KG1 (cell line): ENCODE measurements at regions not wholly inside any gene's neighbourhood (a gene's known extent, or its start where the extent isn't known, plus 50 kb on each side); places are given as distances from the start of the nearest gene placed in this dataset.

Experiments used
- DNase-seq: peaks from one replicate; lab custom pipeline; 2025; lab: John Stamatoyannopoulos, UW

DNA sequence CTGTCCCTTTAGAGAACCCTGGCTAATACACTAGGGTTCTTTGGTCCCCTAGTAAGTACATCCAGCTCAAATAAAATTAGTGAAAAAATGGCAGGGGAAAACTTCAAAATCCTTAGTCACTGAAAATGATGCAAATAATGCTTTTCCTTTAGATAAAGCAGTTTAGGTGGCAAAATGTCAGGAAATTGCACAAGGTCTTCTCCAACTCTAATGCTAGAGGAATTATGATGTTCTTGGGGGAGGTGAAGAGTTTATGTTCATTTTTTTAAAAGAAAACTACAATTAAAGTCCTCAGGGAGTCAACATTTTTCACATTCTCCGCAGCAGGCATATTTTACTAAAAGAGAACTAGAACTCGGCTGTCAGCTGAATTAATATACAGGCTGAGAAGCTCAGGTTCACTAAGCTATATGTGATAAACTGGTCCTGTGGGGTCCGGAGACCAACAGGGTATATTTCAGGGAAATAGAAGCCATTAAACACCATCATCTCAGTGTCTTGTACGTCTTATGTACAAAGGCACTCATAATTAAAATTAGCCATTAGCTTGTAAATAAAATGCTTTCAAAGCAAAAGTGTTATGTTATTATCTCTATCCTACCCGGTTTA is 1164.7 kb upstream of the AUTS2 start:
- DNase-seq, result no peak

DNA sequence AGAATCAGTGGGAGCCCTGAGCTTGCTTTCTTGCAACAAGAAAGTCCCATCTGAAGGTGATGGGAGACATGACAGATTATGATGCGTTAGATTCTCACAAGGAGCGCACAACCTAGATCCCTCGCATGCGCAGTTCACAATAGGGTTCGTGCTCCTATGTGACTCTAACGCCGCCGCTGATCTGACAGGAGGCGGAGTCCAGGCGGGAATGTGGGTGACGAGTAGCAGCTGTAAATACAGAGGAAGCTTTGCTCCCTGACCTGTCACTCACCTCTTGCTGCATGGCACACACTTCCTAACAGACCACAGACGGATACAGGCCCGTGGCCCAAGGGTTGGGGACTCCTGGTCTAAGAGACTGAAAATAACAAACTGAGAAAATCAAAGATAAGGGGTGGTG is 1163.4 kb upstream of the AUTS2 start:
- DNase-seq, result no peak

DNA sequence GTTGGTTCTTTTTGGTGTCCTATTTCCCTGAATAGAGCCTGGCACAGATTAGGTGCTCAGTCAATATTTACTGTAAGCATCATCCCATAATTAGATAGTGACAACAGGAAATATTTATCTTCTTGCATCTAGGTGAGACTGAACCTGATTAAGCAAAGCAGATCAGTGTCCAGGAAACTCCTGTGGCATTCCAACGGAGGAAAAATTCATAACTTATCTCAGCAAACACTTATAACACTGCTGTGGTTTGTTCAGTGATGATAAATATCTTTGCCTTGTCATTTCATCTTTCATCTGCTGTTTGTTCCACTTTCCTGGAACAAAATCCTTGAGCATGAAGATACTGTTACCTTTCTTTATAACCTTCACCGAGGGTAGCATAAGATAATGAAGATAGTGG is 1160.3 kb upstream of the AUTS2 start:
- no peak for DNase-seq

- no peak for DNase-seq
Measured at GRCh38 chr7:68438811-68439210, 1159.5 kb upstream of the AUTS2 start.

DNA sequence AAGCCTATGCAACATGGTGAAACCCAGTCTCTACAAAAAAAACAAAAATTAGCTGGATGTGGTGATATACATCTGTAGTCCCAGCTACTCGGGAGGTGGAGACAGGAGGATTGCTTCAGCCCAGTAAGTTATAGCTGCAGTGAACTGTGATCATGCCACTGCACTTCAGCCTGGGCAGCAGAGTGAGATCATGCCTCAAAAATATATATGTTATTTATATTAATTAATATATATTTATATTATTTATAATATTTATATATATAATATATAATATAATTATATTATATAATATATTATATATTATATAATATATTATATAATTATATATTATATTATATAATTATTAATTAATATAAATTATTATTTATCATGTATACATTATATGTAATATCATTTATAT is 1158.4 kb upstream of the AUTS2 start:
- DNase-seq, result no peak

DNA sequence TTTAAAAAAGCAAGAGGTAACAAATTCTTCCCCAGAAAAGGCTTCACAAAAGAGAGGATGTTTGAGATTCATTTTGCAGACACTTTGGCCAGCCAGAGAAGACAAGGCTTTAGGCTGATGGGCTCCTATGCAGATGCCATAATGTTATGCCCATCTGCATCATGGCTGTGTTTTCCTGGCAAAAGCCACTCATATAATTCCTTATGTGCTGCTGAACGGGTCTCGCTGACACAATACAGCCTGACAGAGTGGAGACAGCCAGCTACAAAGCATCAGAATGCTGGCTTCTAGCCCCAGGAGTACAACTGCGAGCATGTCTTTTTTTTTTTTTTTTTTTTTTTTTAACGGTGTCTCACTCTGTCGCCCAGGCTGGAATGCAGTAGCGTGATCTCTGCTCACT is 1157.4 kb upstream of the AUTS2 start:
- DNase-seq, result no peak

DNA sequence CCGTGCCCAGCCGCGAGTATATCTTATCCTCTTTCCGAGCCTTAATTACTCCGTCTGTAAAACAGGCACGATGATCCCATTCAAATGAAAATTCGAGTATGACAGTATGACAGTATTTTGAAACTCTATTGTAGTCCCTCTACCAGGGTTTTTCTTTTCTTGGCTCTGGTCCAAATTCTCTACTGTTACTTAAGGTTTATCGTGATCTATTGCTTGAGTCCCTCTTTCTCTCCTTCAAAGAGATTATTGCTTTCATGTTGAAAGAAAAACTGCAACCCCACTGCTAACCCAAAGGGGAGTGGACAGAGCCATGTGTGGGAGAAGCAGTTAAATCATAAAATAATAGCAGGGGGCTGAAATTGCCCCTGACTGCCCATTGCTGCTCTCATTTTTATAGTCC is 1156.6 kb upstream of the AUTS2 start:
- DNase-seq, result no peak

DNA sequence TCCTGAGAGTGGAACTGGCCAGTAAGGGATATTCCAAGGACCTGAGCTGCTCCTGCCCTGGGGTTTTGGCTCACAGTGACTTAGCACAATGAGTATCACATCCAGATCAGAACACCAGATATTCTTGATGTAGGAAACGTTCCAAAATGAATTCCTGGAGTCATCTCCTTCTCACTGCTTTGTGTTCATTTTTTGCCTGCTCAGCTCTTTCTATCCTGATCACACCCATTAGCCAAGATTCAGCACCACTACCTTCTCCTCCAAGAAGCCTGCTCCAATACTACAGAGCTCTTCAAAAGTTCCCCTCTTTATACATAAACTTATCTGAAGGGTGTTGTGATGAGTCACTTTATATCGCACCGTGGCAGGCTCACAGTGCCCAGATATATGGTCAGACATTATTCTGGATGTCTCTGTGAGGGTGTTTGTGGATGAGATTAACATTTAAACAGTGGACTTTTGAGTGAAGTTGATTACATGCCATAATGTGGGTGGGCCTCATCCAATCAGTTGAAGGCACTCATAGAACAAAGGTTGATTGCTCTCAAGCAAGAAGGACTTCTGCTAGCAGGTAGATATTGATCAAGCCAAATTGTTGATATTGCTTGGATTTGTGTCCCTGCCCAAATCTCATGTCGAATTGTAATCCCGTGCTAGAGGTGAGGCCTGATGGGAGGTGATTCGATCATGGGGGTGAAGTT is 1155.2 kb upstream of the AUTS2 start:
- DNase-seq, result no peak

- DNase-seq, result no peak
Measured at GRCh38 chr7:68444042-68444441, 1154.2 kb upstream of the AUTS2 start.

DNA sequence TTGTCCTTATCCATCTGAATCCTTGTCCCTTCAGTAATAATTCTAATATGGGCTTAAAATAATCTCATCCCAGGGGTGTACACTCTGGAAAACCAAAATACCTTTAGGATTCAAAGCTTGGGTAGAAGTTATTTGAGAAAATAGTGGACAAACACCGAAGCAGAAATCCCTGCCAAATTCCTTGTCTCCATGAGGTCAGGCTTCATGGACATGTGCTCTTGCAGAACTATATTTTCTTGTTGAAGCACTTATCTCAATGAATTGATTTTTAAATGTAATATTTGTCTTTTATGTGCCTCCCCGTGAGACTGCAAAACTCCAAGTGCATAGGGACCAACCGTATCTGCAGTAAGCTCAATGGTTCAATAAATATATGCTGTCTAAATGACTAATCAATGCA is 1153.3 kb upstream of the AUTS2 start:
- DNase-seq, result no peak

DNA sequence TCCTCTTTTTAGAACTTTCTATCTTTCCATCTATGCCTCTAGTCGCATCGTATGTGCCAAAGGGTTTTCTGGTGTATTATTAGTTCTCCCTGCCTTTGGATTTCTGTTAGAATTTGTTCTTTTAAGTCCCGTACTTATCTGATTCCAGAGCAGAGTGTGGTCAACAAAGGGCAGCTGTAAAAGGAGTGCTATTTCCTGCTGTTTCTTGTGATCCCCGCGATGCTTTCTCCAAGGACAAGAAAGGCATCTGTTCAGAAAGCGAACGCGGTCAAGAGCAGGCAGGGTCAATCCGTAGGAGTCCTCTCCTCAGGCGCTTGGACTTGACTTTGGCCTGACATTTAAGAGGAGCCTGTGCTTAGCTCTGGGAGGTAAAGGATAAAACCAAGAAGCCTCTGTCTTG is 1152.1 kb upstream of the AUTS2 start:
- no peak for DNase-seq

- no peak for DNase-seq
Measured at GRCh38 chr7:68449099-68449498, 1149.2 kb upstream of the AUTS2 start.

DNA sequence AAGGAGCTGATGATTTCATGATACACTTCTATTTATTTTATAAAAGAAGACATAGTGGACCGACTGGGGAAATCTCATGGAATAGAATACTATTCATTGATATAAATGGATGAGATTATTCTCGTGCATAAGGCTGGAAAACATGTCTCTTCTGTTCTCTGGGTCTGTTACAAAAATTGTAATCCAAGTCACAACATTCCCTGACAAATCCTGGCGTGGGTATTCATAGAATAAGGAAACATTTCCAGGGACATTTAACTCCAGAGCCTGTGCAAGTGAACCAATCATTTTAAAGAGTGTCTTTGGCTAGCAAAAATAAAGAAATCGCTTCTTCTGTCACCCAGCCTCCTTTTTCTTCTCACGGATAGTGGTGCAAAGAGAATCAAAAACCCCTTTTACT is 1148.5 kb upstream of the AUTS2 start:
- no peak for DNase-seq

GRCh38 chr7:68454931-68455330 is 1143.3 kb upstream of the AUTS2 start:
- DNase-seq, result no peak

- no peak for DNase-seq
Measured at GRCh38 chr7:68456469-68456868, 1141.8 kb upstream of the AUTS2 start.

- no peak for DNase-seq
Measured at GRCh38 chr7:68457481-68457880, 1140.8 kb upstream of the AUTS2 start.

DNA sequence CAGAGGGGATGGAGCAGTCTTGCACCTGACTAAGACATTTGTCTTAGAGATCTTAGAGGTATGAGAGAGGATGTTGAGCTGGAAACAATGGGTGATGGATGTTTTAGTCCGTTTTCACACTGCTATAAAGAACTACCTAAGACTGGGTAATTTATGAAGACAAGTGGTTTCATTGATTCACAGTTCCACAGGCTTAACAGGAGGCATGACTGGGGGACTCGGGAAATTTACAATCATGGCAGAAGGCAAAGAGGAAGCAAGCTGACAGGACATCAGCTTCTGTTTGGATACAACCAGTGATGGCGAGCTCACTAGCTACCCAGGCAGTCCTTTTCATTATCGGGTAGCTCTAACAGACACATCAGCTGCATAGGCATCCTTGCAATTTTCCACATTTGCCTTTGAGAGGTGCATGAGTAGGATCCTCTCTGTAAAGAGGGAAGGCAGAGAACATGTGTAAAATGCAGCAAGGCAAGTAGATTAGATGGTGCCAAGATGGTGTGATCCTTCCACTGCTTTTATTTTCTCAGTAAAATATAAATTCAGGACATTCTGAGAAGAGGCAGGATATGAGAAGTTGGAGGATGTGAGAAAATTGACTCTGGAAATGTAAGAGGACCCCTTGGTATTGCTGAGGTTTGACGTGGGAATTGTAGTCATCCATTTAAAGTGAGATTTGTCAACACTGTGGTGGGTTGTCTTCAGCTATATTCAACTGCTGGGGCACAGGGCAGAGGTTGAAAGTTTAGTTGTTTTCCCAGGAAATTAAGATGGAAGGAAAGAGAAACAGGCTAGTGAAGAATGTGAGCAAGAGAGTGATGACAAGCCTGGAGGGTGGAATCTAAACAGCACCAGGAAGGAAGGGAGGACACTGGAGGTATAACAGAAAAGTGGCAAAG is 1140.0 kb upstream of the AUTS2 start:
- no peak for DNase-seq

- DNase-seq, result no peak
Measured at GRCh38 chr7:68461430-68461829, 1136.8 kb upstream of the AUTS2 start.

DNA sequence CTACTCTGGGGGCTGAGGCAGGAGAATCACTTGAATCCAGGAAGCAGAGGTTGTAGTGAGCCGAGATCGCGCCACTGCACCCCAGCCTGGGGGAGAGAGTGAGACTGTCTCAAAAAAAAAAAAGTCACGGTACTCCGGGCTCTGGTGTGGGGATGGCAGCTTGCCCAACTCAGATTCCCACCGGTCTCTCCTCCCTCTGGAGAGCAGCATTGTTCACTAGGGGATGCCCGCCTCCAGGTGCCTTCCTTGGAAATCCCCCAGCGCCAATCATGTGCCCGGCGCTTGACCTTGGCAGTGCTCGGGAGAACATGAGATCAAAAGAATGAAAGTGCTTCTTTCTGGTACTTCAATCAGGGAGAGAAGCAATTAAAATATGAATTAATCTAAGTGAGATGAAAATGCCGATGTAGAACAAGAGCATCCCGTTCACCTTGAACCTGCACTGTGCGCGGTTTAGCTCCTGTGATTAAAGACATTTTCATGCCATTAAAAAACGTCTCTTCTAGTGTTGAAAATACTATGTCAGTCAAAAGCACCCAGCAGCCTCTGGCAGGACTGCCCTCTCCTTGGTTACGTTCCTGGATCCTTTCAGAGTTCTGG is 1127.3 kb upstream of the AUTS2 start:
- DNase-seq, result no peak

- DNase-seq, result no peak
Measured at GRCh38 chr7:68472688-68473087, 1125.6 kb upstream of the AUTS2 start.

DNA sequence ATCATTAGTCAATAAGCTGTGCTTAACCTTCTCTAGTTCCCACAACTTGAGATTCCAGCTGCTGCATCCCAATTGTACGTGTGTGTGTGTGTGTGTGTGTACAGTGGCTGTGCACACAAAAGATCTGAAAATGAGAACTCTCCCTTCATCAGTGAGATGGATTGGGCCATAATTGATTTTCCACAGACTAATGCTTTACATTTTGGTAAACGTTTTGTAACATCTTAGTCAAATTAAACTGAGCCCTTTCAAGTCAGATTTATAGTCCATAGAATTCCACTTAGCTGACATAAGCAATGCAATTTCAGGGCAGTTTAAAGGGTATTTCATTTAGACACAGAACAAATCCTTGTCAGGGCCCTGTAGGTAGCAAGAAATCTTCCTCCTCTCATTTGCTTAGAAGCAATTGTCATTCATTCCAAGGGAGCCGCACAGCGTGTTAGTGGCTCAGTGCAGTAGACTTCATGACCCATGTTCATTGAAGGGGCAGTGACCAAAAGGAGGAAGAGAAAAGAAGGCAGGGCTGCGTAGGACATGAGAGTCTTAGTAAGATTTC is 1123.5 kb upstream of the AUTS2 start:
- no peak for DNase-seq

DNA sequence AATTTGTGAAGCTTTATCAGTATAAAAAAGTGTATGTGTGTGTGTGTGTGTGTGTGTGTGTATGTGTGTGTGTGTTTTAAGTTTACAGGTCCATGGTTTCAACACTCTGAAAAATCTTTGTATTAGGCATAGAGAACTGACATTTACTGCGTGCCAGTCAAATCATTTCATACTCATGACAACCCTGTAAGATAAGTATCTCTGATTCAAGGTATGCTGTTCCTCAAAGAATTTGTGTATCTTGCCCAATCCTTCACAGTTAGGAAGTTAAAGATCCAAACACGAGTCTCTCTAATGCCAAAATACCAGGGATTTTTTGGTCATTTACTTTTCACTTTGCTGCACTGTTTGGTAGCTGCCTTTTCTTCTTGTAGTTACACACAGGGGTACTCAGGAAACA is 1121.3 kb upstream of the AUTS2 start:
- DNase-seq, result no peak
